HG03108 (cell line): ENCODE measurements at regions not wholly inside any gene's neighbourhood (a gene's known extent, or its start where the extent isn't known, plus 50 kb on each side); places are given as distances from the start of the nearest gene placed in this dataset.

ENCODE experiments used
- ATAC-seq: cut with Tn5 transposase; IDR thresholded peaks from one replicate; pipeline ENCODE4 v1.9.1; 2021; ENCODE audit warnings: moderate library complexity; ENCODE audit not compliant: unreplicated experiment

DNA sequence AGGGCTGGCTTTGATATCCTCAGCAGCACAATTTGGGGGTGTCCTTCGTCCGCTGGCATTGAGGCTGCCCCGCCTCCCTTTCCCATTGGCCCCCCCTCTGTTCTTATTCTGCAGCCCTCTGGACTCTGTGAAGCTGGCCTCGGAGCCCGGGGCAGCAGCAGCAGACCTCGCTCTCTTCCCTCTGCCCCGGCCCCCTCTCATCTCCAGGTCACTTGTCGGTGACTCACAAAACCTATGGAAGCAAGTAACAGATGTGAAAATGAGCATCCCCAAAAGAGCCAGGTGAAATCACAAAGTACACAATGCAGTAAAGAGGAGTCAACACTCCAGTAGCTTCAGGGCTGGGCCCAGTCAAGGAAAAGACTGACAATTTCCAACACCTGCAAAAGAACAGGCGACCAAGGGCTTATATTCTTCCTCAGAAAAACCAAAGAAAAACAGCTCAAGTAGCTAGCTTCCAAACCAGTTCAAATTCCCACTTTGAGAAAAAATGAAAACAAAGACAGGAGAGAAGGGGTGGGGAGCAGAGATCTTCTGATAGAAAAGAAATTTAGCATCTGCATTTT, 97.5 kb downstream of the ZNF608 start:
- ATAC-seq: no peak

DNA sequence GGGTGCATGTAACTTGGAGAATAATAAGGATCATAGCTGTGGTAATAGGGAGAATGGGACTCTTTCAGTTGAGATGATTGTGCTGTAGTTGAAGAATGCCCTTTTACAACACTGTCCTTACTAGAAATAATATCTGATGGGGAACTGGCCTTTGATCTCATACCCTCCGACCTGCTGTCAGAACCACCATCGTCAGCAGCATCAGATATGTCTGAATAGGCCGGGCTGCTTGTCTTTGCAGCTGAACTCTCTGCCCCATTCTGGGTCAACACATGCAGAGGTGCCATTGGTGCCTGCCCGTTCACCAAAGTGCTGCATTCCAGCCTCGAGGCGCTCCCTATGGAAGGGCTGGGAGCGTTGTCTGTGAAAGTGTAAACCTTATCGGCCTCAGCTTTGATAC, 99.1 kb downstream of the ZNF608 start:
- no peak for ATAC-seq

DNA sequence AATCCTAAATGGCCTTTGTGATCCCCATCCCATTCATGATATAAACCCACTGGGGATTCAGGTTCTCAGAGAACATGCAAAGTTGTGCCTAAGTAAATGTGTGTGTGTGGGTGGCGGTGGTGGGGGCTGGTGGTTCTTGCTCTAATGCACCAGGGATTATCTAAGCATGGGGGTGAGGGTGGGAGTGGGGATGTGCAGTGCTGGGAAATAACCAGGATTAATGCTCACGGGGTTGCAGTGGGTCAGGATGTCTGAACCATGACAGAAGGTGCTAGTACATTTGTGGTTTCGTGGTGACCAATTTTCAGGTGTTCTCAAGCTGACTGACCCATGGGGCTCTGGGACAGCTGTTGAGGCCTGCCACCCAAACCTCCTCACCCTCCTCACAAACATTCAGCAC, 101.0 kb downstream of the ZNF608 start:
- no peak for ATAC-seq

DNA sequence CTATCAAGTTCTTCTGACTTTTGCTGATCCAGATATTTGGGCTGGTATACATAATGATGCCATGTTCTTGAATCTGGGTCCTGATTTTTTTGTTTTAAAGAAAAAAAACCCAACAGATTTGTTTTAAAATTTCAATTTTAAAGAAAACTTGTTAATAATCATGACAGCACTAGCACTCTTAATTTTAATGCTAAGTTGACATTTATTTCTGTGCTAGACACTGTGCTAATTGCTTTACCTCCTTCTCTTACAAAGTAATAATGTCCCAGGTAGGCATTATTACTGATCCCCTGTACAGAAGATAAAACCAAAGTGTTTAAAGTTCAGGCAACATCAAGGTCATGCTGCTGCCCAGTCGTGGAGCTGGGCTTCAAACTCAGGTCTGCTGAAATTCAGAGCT, 101.9 kb downstream of the ZNF608 start:
- ATAC-seq: no peak

DNA sequence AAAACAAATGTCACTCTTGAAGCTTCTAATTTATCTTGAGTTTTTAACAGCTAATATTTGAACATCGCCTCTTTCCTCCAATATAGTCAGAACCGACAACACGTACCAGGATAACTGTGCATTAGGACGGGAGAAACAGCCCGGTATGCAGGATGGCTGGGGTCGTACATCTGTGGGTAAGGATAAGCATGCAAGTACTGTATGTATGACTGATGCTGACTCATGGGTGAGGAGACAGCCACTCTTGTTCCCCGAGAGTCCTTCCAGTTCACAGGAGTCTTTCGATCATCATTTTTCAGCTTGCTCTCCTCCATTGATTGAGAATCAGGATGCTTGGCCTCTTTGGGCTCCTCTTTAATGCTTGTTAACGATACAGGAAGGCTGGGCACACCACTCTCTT, 102.3 kb downstream of the ZNF608 start:
- no peak for ATAC-seq

DNA sequence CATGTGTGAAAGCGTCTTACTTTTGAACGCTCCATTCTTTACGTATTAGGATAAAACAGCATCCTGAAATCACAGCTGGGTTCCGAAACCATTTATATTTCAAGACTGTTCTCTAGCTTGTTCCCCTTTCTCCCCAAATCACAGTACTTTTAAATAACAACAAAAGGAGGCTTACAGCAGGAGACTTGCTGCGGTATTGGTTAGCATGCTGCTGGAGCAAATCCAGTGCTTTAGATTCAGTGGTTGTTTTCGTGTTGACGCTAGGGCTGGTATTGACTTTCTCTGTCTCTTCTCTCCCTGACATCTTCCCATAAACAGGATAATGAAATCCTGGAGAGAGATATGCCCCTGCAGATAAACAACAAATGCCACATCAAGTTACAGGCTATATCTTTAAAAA, 103.1 kb downstream of the ZNF608 start:
- ATAC-seq: no peak

DNA sequence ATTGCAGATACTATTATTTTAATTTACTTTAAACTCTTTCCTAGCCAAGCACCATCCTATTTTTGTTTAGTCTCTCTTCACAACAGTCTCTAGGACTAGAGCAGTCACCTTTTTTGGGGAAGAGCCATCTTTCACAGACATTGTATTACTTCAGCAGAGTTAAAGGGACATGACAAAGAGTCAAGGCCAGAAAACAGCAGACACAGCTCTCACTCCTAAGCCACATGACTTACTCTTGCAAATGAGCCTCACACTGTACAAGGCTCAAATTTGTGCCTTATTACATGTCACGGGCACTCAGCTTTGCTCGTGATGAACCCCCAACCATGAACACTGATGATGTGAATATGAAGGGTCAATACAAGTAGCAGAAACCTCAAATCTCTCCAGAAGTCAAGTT, 104.3 kb downstream of the ZNF608 start:
- ATAC-seq: no peak

DNA sequence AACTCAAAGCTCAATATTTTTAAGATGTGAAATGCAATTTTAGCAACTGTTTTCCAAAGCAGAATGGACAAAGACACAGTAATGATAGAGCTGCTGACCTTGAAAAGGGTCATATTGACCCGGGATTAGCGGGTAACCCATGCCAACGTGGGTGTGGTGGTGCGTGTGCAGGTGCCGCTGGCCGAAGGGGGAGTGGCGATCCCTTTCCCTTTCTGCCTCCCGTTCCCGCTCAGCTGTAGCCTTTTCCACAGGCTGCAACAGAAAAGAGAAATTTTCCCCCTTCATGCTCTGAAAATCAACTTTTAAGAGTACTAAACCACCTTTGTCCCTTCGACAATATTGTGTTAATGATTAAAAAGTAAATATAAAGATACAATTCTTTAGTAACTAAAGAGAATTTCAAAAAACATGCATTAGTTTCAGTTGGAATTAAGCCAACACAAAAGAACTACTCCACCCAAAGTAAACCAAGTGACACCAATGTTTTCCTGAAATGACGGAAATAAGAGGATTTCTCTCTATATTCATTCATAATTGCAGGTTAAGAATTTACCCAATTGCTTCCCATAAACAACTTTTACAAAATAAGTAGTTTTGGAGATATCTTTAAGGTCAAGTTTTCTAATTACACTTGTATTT, 105.2 kb downstream of the ZNF608 start:
- ATAC-seq: no peak

DNA sequence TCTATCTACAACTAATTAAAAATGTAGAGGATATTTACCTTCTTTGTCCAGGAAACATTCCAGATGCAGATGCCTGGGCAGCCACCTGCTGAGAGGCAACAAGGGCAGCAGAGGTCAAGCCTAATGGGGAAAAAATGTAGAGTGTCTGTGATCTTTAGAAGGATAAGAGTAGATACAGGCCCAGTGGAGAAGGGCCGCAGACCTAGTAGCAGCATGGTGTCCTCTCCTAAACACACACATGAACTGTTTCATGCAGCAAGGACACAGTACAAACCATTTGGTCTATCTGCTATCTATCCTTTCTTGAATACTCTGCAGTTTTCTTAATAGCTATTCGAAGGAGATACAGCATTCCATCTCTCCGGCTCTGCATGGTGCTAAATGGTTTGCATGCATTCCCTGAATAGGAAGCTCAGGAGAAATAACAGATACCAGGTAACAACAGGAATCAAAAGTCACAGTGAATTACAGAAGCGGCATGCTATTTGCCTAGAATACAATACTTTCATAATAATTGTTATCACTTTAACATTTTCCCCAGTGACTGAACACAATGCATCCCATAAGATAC, 107.3 kb downstream of the ZNF608 start:
- ATAC-seq: no peak

DNA sequence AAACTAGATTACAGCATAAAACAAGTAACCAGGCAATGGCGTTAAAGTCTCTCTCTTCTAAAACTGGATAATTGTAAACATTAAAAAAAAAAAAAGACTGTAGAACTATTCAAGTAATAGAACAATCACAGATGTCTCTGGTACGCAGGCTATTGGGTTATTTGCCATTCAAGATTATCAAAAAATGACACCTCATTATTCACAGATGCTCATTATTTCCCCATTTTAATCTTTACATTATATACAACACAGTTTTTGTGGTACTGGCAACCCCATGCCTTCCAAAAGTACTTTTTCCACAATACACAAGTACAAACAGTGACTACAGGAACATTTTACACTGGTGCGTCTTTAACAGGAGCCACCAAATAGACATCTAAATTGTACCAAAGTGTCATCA, 109.4 kb downstream of the ZNF608 start:
- ATAC-seq: no peak

DNA sequence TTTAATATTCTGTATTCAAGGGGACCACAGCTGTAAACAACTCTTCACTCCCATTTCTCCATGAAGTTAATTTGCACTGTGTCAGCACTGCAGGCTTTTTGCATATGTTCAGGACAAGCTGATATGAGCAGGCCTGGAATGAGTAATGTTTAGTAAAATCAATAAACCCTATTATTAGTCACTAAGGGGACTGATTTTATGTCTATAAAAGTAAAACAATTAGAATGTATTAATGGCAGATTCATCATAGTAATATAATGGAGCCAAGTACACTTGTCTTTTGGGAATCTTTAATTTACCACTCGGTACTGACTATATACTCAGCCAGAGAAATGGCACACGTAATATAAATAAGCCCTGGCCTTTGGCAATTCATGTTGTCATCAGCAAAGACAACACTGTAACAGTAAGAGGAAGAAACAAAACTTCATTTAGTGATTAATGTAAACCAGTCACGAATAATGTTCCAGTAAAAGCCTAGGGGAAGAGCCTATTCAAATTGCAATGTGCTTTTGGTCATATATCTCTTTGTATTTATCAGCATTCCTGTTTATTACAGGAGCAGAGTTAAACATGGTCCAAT, 111.6 kb downstream of the ZNF608 start:
- no peak for ATAC-seq

DNA sequence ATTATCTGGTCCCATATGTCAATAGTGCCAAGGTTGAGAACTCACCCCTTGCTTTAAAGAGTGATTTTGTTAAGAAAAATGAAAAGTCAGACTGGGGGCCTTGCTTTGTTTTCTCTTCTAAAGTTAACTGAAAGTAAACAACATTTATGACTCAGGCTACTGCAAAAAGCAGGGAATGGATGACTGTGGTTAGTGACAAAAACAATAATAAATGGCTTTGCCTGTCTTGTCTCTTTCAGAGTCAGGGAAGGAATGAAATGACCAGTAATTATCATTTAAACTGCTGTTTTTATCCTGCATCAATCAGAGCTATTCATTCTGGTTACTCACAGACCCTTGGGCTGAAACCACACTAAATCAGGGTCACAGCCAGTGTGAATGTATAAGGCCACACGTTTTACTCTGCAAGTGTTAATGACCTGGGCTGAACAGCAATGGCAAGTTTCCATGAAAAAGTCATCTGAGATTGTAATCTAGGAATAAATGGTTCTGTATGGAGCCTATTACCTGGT, 112.2 kb downstream of the ZNF608 start:
- ATAC-seq: no peak

DNA sequence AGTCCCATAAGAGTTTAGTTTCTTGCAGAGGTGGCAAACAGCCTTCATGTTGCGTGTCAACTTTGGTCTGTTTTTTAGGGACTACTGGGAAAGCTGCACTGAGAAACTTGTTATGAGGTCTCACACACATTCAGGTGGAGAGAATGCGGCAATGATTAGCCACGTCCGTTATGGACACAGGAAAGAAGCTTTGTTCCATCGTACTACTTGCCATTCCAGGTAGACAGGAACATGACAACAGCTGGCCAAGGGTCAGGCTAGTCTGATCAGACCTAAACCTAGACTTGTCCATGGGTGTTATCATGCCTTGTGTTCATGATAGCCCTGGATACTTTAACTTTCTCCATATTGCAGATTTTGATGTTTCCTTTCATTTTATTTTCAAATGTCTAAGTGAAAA, 113.2 kb downstream of the ZNF608 start:
- no peak for ATAC-seq

DNA sequence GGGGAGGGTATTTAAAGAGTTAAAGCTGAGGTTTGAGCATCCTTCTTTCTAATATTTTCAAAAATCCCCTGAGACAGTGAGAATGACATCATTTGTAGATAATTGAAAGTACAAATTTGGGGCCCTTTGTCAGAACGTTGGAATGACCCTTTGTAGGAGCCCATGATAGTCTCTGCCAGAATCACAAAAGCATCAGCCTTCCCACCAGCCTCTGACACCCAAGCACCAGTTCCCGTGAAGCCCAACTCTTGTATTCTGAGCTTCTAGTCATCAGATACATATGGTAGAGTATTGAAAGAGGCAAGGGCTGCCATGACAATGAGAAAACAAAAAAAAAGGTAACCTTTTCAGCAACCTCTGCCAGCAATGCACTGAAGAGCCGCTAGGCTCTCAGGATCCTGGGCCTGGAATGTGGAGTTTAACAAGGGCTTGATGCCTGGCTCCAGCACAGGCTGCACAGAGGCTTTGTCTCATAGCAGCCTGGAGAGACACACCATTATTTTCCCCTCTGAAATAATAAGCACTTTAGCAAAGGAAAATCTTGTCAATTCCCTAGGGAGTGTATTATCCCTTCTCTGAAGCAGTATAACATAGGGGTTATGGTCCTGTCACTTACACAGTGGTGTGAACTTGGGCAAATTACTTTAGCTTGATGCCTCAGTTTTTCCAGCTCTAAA, 114.4 kb downstream of the ZNF608 start:
- ATAC-seq: no peak

DNA sequence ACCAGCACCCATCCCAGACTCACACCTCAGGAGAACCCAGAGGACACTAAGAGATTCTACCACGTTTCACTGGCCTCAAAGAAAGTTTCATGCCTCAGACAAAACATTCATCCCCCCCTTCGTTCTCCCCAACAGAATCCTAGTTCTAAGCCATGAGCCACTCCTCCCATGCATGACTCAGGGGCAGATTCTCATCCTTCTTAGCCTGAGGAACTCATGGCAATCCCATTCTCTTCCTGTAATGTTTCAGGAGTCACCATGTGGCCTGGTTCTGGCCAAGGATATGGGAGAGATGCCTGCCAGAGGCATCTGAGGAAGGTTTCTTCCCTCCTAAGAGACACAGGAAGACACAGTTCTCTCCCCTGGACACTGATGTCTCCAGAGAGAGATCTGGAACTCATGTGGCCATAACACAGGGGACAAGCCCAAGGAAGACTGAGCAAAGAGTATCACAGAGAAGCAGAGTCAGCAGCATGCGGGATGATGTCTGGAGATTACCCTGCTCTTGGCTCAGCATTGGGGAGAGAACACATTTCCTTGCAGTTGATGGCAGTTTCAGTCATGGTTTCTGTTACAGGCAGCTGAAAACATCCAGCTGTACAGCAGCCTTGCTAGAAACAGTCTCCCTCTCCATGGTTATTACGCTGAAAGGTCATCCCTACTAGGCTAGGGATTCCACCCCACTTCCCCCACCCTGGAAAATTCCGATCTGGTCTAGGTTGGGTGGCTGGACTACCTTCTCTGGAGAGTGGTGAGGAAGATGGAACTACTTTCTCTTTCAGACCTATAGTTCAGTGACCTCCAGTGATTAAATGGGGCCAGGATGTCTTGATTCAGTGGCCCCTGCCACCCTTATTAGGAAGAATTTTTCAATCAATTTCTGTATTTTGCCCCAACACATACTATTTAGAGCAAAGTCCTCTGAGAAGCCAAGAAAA, 115.4 kb downstream of the ZNF608 start:
- ATAC-seq: no peak

DNA sequence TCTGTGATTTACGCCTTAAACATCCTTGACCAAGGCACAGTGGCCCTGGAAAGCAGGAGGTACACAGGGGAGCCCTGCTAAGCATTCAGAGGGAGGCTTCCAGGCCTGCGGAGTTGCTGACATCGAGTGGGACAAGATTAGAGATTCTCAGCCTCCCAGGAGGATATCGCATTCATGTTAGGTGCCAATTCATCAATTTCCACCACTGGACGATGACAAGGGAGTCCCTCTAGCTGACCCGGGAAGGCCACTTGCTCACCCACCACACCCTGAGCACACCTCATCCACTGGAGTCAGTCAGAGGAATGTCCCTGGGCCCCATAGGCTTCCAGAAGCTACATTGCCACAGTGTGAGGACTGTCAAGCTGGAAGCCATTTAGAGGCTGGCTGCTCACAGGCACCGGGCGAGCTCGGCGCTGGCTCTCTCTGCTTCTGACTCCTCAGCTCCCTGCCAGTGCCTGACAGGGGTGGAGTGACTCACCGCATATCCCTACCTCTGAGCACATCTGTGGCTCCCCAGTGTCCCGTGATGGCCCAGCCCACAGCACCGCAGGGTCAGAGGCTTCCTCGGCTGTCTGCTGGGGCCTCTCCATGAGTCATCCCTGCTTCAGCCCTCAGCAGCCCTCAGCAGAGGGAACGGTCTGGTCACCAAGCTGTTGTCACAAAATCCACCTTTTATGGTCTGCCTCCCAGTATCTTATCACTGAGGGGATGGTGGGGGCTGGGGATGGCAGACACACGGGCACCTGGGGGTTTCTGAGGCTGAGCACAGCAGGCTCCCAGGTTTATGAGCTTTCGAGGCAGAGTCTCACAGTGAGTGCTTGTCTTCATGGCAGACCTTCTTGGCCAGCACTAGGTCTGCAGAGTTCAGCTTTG, 117.5 kb downstream of the ZNF608 start:
- ATAC-seq: no peak

DNA sequence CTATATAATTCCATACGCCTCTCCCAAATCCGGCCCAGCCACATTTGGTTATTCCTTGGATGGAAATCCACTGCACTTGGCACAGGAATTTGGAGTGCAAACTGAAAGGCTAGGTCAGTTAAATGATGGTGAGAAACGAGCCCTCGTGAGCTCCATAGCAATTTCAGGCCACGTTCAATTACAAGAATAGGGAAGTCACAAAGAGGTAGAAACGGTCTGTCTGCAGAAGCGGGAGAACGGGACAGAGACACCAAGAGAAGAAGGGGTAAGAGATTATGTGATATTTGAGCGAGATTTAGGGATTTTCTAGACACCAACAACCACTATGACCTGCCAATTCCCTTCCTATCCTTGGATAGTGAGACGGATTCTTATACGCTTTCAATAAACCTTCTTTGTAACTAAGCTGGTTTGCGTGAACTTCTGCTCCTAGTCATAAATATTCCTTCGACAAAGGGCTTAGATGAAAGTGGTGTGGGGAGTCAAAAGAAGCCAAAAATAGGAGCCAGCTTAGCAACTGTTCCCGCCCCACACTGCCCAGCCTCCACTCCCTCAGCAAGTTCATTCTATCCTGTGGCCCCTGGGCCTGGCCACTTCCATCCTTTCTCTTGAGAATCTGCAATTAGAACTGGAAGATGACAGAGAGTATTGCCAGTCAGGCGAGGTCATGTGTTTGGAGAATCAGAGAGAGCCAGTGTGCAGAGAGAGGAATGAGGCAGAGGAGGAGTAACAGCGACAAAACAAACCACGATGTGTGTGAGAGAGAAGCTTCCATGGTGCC, 118.4 kb downstream of the ZNF608 start:
- no peak for ATAC-seq

DNA sequence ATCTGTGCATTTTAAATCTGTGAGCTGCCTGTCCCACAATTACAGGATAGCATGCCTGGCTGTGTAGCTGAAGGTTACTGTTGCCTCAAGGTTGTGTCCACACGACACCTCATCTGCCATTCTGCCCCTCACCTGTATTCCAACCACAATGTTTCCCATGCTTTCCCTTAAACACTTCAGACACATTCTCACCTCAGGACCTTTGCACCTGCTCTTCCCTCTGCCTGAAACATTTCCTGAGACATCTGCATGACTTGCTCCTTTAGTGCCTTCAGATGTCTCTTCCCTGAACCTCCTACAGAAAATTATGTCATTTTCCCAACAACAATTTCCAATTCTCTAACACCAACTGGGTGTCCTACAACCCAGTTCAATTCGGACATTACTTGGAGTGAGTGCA, 120.4 kb downstream of the ZNF608 start:
- ATAC-seq: no peak

DNA sequence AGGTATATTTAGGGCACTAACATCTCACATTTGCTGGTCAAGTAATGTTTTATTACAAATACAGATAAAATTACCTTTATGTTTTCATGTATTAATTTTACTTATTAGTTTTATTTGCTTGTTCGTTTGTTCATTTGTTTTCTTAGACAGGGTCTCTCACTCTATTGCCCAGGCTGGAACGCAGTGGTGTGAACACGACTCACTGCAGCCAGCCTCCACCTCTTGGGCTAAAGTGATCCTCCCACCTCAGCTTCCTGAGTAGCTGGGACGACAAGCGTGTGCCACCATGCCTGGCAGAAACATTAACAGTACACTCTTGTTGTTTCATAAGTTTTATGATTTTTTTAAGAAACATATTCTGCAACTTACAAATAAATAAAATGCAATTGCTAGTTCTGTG, 123.2 kb downstream of the ZNF608 start:
- ATAC-seq: no peak
